Keratinocyte (primary cell): ENCODE measurements at regions not wholly inside any gene's neighbourhood (a gene's known extent, or its start where the extent isn't known, plus 50 kb on each side); places are given as distances from the start of the nearest gene placed in this dataset.

ENCODE experiments used
- CTCF ChIP-seq, 3 experiments: IDR thresholded peaks in 1 of 3; conservative IDR thresholded peaks in 1 of 3; optimal IDR thresholded peaks in 1 of 3; 2 replicates in 2 of 3; 3 replicates in 1 of 3; pipeline versions ENCODE3 to v1.5.1; 2011; ENCODE audit warnings: low read length in 3 of 3, mild to moderate bottlenecking in 3 of 3, moderate library complexity in 2 of 3, control low read depth in 1 of 3, inconsistent platforms in 1 of 3; ENCODE audit not compliant: insufficient read depth in 2 of 3; ENCODE audit errors: extremely low read depth in 1 of 3
- EZH2 ChIP-seq: IDR thresholded peaks from one replicate; pipeline ENCODE4 v1.6.1; 2012; ENCODE audit warnings: inconsistent platforms, mild to moderate bottlenecking, low read length, moderate library complexity

GRCh38 chr15:60217161-60217560 lies 180.6 kb downstream of the ANXA2 start:
- TF ChIP-seq CTCF (optimal IDR thresholded peaks at IDR 0.05 in 1 of 3, IDR thresholded peaks at IDR 0.05 in 1 of 3, conservative IDR thresholded peaks at IDR 0.05 in 1 of 3; ENCODE audit: extremely low read depth in 1 of 3, insufficient read depth in 2 of 3, low read length in 3 of 3): no peak
- no peak for TF ChIP-seq EZH2
